C1 segment of cervical spinal cord (tissue), 14 donors: ENCODE measurements at regions not wholly inside any gene's neighbourhood (a gene's known extent, or its start where the extent isn't known, plus 50 kb on each side); places are given as distances from the start of the nearest gene placed in this dataset.
"Not testable (repeated sequence)": the region's sequence is repeated elsewhere in the genome, so short reads cannot be mapped to it uniquely, and the experiment has no call there.

Experiments
- DNase-seq, 14 donors: peaks; one replicate each; lab custom pipeline; 2025; lab: John Stamatoyannopoulos, UW

DNA sequence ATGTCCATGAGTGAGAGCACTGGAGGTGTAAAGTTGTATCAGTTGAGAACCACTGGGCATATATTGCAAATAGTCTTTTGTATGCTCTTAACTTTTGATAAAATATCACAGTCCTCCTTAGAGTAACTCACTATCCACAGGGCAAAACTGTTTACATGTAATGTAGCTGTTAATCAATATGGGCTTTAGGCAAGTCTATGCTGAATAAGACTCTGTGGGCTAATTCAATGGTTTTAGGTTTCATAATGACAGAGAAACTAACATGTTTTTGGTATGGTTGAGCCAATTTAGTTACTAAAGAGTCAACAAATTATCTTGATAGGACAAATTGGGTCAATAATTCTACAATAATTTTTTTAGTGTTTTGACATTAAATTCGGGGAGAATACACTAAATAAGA lies 1134.9 kb upstream of the FAM98A start:
- DNase-seq, result no peak

DNA sequence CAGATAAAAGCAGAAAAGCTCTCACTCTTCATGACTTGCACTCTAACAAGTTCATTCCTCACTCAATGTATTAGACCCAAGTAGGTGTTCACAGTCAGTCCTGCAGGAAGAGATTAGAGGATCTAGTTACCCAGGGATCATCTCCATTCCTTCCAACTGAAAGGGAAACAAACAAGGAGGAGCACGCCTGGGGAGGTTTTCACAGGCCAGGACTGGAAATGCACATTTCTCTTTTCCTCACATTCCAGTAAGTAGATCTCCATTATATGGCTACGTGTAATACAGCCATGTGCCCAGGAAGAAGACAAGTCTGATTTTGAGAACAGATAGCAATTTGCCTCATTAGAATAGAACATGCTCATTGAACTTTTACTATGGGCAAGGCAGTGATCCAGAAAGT lies 1132.2 kb upstream of the FAM98A start:
- DNase-seq, result no peak

DNA sequence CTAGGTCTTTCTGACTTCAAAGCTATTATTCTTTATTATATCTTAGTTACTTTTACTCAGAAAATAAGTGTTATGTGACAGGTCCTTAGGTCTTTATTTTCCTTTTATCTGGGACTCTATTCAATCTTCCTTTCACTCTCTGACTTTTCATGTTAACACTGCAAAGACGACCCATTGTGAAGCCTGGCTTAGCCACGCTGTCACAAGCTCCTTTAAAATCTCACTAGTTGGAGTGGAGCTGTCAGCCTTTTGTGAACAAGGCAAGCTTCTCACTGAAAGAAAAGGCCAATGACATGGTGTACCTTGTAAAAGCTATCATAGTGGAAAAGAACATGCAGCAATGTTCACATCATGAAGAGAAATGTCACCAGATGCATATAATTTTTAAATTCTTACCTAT lies 1130.7 kb upstream of the FAM98A start:
- DNase-seq, result no peak

DNA sequence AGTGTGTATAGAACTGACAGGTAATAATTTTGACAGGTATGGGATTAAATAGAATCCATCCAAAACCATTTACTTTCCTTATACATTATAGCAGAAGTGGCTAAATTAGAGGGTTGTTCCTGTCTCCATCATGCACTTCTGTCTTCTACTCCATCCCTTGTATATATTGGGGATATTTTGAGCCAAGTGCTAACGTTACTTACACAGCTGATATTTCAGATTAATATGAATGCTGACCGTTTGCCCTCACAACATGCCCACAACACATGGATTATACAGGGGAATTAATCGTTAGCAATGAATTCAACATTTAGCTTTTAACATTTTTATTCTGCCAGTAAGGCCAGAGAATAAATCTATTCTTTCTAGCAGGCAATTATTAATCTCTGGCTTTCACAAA lies 1125.0 kb upstream of the FAM98A start:
- no peak for DNase-seq

DNA sequence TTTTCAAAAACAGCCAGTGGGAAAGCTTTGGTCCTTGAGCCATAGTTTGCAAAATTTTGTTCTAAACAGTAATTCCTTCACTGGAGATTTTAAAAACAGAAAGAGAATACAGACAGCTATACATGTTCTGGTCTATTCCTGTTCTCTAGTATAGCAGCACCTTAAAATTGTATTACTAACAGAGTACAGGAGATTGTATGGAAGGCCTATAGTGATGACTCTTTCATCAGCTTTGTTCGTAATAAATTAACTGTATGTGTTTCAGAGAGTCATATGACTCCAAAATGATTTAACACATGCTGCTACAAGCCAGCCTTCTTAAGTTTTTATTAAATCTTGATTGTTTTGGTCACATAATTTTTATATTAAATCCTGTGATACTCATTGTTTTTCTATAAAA lies 1124.6 kb upstream of the FAM98A start:
- no peak for DNase-seq

DNA sequence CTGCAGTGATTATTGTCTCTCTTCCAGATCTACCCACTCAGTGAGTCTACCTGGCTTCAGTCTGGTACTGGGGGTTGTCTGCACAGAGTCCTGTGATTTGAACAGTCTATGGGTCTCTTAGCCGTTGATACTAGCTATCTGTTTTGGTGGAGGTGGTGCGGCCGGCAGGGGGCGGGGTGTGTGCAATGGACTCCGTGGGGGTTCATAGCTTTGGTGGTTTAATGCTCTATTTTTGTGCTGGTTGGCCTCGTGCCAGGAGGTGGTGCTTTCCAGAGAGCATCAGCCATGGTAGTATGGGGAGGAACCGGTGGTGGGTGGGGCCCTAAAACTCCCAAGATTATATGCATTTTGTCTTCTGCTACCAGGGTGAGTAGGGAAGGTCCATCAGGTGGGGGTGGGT lies 1120.1 kb upstream of the FAM98A start:
- no peak for DNase-seq

DNA sequence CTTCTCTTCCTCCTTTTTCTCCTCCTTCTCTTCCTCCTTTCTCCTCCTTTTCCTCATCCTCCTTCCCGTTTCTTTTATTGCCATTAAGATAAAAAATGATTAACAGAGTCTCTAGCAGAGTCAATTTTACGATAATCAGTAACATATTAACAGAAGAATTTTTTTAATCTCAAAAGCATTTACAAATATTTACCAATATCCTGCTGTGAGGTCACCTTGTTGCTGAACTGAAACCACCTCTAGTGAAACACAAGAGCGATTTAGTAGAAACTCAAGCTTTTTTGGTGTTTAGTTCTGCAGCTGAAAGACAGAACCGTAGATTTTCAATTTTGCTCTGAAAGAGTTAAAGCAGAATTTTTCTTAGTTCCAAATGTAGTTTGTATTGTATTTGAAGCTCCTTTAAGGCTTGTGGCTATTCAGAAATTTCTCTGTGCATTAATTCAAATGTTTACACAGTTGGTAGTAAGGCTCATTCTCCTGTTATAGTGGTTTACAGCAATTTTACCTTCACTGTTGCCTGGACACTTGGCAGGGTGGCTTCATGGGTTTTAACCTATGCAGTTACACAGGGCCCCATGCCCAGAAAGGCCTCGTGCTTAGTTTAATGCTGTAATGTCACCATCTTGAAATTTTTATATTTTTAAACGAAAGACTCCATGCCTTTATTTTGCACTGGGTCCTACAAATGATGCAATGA lies 1106.6 kb upstream of the FAM98A start:
- DNase-seq, result no peak

DNA sequence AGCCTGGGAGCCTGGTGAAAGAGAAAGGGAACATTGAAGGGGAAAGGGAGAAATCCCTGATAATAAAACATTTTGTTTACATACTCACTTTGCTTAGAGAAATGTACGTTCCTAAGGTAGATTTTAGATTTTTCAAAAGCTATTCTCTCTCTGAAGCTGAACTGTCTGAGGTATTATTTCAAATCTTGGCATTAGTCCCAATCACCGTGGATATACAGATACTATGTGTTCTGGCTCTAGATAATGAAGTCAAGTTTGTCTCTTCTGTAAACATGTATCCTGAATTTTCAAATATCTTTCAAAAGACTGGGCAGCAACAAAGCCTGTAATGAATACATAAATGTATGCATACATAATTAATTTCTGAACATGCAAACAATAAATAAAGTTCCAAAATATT lies 1104.2 kb upstream of the FAM98A start:
- no peak for DNase-seq

DNA sequence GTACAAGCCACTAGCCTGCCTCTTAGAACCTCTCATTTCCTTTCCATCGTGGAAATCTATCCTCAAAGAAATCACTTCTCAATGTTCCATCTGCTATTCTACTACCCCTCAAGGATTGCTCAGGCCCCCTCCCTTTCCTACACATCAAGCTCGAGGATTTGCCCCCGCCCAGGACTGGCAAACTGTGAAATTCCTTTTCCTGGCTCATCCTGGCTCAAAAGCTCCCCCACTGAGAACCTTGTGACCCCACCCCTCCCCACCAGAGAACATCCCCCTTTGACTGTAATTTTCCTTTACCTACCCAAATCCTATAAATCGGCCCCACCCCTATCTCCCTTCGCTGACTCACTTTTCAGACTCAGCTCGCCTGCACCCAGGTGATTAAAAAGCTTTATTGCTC lies 1103.3 kb upstream of the FAM98A start:
- DNase-seq, result not testable (repeated sequence)

DNA sequence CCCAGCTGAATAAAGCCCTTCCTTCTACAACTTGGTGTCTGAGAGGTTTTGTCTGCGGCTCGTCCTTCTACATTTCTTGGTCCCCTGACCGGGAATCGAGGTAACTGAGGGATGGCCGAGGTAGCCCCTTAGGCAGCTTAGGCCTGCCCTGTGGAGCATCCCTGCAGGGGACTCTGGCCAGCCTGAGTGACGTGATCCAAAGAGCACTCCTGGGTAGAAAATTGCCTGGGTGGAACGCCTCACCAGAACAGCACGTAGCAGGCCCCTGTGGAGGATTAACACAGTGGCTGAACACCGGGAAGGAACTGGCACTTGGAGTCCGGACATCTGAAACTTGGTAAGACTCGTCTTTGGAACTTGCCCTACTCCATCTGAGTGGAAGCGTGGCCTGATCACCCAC lies 1078.5 kb upstream of the FAM98A start:
- not testable (repeated sequence) for DNase-seq

DNA sequence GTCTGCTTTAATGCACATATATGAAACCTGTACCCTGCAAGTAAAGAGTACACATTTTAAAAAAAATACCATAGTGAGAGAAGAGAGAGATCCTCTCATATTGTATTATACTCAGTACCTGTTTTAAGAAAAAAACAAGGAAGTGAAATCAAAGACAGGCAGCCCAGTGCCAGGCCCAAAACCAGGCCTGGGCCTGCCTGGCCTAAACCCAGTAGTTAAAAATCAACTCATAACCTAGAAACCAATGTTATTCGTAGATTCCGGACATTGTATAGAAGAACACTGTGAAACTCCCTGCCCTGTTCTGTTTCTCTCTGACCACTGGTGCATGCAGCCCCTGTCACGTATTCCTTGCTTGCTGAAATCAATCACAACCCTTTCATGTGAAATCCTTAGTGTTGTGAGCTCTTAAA lies 1078.0 kb upstream of the FAM98A start:
- not testable (repeated sequence) for DNase-seq

DNA sequence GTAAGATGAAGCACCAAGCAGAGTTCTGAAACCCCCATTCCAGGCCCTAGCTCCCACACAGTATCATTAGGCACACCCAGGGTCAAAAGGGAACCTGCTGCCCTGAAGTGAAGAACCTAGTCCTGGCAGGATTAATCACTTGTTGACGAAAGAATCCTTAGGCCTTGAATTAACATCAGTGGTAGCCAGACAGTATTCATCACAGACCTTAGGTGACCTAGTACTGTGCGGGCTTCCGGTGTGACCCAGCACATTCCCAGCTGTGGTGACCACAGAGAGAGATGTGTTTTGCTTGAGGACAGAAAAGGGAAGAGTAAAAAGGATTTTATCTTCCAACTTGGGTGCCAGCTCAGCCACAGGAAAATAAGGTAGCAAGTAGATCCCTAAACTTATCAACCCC lies 1071.4 kb upstream of the FAM98A start:
- no peak for DNase-seq

DNA sequence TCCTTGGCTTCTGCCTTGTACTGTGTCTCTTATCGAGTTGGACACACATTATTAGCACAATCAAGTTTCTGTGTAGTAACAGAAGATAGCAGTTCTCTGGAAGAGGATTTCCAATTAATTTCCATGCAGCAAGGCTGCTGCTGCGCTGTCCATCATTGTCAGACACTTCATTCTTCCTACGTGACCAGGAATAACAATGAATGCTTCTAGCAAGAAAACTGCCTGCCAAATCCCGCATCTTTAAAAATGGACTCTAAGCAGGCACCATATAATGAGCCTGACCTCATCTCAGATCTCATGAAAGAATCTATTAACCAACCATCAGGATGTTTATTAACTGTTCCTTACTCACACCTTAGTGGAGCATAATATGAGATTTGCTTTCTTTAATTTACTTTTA lies 1067.7 kb upstream of the FAM98A start:
- DNase-seq, result no peak

DNA sequence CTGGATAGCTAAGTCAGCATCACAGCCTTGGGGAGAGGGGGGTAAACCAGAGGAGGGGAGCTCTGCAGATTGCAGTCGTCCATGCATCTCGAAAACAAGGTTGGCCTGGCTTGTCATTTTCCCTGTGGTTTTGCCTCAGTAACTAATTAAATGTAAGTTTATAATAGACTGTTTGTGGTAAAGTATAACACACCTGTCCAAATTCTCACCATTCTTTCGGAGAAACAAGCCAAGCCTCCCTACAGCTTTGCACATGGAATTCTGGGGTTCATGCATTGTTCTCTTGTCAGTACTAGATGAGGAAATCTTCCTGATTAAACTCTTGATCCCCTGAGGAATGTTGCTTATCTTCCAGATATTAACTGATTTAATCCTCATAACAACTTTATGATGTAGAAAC lies 1065.2 kb upstream of the FAM98A start:
- DNase-seq, result no peak

DNA sequence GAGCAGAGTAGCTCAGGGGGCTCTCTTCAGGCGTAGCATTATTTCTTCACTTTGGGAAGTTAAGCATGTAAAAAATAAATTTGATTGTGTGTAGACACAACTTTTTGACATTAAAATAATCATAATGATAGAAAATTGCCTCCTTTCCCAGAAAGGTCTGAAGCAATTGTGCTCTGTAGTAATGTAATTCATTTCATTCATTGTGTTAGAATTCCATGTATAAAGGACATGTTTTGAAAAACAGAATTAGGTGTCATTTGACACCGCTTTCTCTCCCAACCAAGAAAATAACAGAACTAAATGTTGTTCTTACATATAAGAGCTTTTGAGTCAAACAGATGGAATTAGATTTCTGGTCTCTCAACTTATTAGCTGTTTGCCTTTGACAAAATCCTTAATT lies 1064.2 kb upstream of the FAM98A start:
- no peak for DNase-seq

DNA sequence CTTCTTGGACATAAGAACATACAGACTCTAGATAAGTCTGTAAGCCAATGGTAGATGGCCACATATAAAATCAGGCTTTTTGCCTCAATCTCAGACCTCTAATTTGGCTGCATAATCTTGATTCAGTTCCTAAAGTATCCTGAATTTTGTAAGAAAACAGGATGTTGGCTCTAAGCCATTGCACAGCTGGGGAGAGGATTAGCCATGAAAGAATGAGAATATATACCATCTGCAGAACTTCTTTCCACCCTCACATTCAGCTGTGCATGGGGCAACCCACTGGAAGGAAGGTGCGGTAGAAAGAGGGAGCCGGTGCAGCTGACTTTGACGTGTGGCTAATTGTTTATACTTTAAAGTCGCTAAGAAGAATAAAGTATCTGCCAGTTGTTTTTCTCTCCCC lies 1061.6 kb upstream of the FAM98A start:
- DNase-seq, result no peak

DNA sequence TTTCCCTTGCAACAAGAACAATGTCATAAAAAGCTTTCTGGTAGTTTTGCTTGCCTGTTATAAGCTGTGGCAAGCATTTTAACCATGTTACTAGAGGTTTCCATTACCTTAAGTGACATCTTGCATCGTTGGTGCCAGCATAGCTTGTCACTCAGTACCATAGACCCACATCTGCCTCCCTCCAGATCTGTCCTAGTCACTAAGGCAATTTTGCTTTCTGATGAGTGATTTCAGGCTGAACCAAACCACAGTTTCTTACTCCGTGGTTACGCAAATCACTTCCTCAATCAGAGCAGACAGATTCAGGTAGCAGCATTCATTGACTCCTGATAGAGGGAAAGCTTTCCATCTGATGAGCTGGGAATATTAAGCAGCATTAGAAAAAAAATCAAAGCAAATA lies 1057.5 kb upstream of the FAM98A start:
- DNase-seq, result no peak

DNA sequence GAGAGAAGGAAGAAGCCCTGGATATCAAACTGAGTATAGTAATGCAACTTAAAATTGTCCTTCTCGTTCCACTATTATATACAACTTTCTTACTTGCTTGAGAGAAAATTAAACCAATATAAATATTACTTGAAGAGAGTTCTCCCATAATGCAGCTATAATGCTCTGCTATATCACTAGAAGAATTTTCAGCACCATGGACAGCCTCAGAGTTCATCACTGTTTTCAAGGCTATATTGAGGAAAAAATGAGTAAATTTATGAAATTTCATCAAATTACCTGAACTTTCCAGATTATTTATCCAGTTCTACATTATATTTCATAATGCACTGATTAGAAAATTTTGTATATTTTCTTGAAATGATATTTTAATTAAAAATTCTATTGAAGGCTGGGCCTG lies 1053.5 kb upstream of the FAM98A start:
- DNase-seq, result no peak

DNA sequence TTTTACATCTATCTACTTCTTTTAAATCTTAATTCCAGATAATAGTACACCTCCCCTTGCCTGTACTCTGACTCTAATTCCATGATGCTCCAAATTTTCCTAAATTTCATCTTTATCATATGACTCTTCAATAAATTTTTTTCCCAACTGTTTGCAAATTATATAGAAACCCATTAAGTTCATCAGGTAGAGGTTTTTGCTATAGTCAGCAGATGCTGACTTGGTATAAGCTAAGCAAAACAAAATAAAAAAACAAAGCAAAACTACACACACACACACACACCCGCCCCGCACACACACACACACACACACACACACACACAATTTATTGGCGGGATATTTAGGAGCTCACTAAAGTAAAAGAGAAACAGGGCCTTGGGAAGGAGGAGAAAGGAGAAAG lies 1047.8 kb upstream of the FAM98A start:
- DNase-seq, result no peak

DNA sequence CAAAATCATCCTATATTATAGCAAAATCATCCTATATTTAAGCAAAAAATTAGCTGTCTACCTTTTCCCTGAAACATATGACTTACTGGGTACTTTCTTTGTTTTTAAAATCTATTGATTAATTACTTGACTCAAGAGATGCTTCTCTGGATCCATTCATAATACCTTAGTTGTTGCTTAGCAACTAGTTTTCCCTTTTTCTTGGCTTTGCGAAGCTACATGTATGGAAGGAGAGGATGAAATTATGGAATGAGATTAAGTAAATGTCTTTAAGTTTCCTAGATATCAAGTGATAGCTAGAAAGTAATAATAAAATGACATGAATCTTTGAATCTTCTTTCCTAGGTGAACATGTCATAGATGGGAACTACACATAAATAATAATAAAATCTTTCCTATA lies 1033.2 kb upstream of the FAM98A start:
- DNase-seq, result no peak

DNA sequence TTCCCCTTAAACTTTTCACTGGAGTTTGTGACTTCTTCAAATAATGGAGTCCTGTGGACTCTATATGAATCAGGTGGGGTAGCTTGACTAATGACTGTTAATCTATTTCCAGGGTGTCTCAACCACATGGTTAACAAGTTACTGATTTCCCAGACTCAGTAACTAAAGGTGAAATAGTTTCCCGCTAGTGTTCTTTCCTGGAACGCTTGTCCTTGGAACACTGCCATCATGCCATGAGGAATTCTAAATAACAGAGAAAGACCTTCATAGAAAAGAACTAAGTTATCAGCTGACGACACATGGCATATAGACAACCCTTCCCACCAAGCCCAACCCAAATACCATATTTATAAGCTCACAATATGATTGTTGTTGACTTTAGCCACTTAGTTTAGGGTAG lies 1027.9 kb upstream of the FAM98A start:
- no peak for DNase-seq

DNA sequence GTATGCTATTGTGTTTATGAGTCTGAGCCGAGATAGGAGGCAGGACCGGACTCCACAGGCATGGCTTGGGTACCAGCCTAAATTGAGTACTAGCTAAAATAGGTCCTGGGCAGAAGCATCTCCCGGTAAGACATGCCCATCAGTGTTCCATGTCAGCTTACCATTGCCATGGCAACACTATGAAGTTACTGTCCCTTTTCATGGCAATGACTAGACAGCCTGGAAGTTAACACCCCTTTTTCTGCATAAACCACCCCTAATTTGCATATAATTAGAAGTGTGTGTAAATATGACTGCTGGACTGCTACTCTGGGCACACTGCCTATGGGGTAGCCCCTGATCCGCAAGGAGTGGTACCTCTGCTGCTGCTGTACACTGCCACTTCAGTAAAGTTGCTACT lies 1005.1 kb upstream of the FAM98A start:
- no peak for DNase-seq

DNA sequence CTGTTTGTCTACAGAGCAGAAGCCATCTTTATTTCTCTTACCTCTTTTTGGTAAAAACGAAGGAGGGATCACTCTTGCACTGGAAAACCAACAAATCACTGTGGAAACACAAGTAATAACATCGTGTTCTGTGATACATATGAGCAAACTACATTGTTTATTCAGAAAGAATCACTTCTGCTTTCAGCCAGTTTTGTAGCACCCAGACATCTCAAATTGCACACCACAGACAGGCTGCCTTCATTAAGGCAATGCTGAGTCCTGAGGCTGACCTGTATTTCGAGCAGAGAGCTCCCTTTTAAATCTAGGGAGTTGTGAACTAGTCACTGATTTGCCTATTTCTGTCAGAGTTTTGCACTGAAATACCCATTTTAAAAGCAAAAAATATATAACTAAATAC lies 1003.2 kb upstream of the FAM98A start:
- DNase-seq, result no peak

DNA sequence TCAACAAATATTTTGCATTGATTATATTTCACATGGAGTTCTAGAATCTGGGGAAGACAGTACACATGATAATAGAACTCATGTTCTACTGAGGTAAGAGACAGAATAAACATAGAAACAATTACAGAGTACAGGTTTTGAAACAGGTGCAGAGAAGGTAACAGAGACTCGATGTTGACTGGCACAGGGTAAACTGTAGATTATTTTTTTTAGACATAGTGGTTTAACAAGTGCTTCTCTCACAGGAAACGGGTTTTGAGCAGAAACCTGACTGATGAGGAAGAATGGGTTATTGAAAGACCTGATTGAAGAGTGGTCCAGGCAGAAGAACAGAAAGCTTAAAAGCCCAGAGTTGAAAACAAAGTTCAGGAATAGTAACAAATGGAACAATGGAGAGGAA lies 1002.5 kb upstream of the FAM98A start:
- no peak for DNase-seq
